ENCODE measurements at regions not wholly inside any gene's neighbourhood (a gene's known extent, or its start where the extent isn't known, plus 50 kb on each side); places are given as distances from the start of the nearest gene placed in this dataset.

DNA sequence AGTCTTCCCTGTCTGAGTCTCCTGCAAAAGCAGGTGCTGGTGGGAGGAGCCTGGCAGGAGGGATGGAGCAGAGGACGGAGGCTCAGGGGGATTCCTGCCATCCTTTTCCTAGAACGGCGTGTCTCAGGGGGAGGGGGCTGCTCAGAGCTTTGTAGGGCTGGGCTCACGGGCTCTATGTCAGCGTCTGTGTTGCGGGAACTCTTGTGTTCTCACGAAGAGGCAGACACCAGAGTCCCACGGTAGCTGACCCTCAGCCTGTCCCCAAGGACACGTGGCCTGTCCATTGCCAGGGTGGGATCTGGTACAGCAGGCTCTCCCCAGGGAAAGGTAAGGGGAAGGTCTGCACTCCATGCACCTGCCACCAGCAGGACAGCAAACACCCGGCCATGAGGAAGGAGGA, 1505.2 kb downstream of the TBC1D22A start:
- TF ChIP-seq, protein P1, sequence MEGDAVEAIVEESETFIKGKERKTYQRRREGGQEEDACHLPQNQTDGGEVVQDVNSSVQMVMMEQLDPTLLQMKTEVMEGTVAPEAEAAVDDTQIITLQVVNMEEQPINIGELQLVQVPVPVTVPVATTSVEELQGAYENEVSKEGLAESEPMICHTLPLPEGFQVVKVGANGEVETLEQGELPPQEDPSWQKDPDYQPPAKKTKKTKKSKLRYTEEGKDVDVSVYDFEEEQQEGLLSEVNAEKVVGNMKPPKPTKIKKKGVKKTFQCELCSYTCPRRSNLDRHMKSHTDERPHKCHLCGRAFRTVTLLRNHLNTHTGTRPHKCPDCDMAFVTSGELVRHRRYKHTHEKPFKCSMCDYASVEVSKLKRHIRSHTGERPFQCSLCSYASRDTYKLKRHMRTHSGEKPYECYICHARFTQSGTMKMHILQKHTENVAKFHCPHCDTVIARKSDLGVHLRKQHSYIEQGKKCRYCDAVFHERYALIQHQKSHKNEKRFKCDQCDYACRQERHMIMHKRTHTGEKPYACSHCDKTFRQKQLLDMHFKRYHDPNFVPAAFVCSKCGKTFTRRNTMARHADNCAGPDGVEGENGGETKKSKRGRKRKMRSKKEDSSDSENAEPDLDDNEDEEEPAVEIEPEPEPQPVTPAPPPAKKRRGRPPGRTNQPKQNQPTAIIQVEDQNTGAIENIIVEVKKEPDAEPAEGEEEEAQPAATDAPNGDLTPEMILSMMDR (IDR thresholded peaks at IDR 0.05), result no peak
- no peak for TF ChIP-seq ZFX (IDR thresholded peaks at IDR 0.05; ENCODE audit: borderline replicate concordance)
